ENCODE measurements at regions not wholly inside any gene's neighbourhood (a gene's known extent, or its start where the extent isn't known, plus 50 kb on each side); places are given as distances from the start of the nearest gene placed in this dataset.

DNA sequence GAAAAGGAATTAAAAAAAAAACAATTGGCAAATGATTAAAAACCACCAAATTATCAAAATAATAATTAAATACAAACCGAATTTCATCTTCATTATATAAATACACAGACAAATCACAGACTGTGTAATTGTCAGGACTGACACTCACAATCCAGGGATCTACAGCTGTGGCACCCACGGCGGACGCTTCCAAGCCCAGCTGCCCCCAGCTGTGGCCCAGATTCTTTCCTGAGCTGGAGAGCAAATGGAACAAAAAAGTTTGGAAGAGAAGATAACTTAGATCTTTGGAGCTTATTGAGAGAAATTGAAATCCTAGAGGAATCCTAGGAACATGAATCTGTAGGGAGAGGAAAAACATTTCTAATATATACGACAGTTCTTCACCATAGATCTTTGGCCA, 316.1 kb downstream of the OTUD1 start:
- Histone ChIP-seq H3K4me3 (no peak overlapping the region), H3K27ac (no peak overlapping the region), H3K27me3 (no peaks in the 10 kb centered on the region), H3K9me3 (no peaks in the 10 kb centered on the region), H3K4me1 (no peaks in the 10 kb centered on the region), H3K36me3 (no peaks in the 10 kb centered on the region)
- intact Hi-C loops (cut with DNase I; ENCODE audit: low total_unique reads) = no loop called here
- ATAC-seq = no peak
- in situ Hi-C loops (cut with MboI; ENCODE audit: low sequenced_read_pairs in 4 of 4) = no loop called here
- no peak for TF ChIP-seq POLR2A (IDR thresholded peaks at IDR 0.05)
- TF ChIP-seq, protein P1, sequence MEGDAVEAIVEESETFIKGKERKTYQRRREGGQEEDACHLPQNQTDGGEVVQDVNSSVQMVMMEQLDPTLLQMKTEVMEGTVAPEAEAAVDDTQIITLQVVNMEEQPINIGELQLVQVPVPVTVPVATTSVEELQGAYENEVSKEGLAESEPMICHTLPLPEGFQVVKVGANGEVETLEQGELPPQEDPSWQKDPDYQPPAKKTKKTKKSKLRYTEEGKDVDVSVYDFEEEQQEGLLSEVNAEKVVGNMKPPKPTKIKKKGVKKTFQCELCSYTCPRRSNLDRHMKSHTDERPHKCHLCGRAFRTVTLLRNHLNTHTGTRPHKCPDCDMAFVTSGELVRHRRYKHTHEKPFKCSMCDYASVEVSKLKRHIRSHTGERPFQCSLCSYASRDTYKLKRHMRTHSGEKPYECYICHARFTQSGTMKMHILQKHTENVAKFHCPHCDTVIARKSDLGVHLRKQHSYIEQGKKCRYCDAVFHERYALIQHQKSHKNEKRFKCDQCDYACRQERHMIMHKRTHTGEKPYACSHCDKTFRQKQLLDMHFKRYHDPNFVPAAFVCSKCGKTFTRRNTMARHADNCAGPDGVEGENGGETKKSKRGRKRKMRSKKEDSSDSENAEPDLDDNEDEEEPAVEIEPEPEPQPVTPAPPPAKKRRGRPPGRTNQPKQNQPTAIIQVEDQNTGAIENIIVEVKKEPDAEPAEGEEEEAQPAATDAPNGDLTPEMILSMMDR (IDR thresholded peaks at IDR 0.05 in 4 of 5, conservative IDR thresholded peaks at IDR 0.05 in 1 of 5) = no peak
- DNase-seq = no peak

DNA sequence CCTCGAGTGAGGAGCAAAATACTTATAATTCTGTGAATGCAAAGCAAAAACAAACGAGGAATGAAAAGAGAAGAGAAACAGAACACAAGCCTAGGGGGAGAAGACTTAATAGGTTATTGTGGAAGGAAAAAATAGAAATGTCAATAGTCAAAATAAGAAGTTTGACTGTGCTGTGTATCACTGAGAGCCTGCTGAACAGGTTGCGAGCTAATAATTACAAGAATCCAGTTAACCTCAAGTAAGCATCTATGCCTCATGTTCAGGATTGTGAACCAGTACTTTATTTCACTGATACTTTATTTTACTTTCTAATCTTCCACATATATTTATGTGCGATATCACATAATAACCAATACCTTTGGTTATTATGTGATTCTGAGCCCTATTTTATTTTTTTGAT, 316.7 kb downstream of the OTUD1 start:
- Histone ChIP-seq H3K27me3 (peaks cover 0 to 3% (median 0%) of the 10 kb centered on the region in 3 donors), H3K36me3 (no peaks in the 10 kb centered on the region), H3K4me1 (no peaks in the 10 kb centered on the region), H3K9me3 (no peaks in the 10 kb centered on the region), H3K27ac (no peak overlapping the region), H3K4me3 (no peak overlapping the region)
- DNase-seq (no peak), ATAC-seq (no peak)
- intact Hi-C loops (cut with DNase I; ENCODE audit: low total_unique reads) = no loop called here
- in situ Hi-C loops (cut with MboI; ENCODE audit: low sequenced_read_pairs in 4 of 4) = no loop called here
- TF ChIP-seq POLR2A (IDR thresholded peaks at IDR 0.05) = no peak
- TF ChIP-seq, protein P1 (IDR thresholded peaks at IDR 0.05 in 4 of 5, conservative IDR thresholded peaks at IDR 0.05 in 1 of 5) = no peak

DNA sequence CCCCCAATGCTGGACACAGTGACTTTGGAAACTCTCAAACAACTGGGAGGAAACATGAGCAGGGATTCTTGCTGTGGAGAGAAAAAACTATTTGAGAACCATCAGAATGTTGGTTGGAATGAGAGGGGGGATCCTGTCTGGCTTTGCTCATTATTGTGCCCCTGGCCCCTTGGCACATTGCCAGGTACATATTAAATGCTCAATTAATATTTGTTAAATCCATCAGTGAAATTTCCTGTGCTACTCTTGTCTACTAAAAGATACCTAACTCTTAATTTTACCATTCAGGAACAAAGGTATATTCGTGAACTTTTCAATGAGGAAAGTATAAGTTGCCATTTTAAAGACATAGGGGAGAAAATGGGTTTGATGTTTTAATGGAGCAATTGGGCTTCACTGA, 329.4 kb downstream of the OTUD1 start:
- Histone ChIP-seq H3K9me3 (no peaks in the 10 kb centered on the region), H3K27me3 (no peaks in the 10 kb centered on the region), H3K4me1 (no peaks in the 10 kb centered on the region), H3K4me3 (no peak overlapping the region), H3K36me3 (no peaks in the 10 kb centered on the region), H3K27ac (no peak overlapping the region)
- in situ Hi-C loops (cut with MboI; ENCODE audit: low sequenced_read_pairs in 4 of 4) (no loop called here), intact Hi-C loops (cut with DNase I; ENCODE audit: low total_unique reads) (no loop called here)
- ATAC-seq (no peak), DNase-seq (no peak)
- no peak for TF ChIP-seq POLR2A (IDR thresholded peaks at IDR 0.05)
- TF ChIP-seq, protein P1 (IDR thresholded peaks at IDR 0.05 in 4 of 5, conservative IDR thresholded peaks at IDR 0.05 in 1 of 5) = no peak

DNA sequence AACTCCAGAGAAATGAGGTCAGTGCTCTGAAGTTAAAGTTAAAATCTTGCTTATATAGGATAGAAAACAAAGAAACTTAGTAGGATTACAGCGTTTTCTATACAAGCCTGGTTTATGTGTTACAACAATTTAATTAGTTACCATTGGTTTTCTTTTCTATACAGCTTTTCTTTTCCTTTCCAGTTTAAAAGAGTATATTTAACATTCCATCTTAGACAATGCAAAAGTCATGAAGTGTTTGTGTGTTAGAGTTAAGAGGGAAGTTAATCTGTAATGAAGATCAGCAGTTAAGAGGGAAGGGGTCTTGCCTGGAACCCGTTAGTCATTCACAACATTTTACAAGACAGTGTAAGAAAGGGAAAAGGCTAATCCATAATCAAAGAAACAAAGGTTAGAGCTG, 338.3 kb downstream of the OTUD1 start:
- no peak overlapping the region for H3K4me3 ChIP-seq
- TF ChIP-seq, protein P1 (IDR thresholded peaks at IDR 0.05 in 4 of 5, conservative IDR thresholded peaks at IDR 0.05 in 1 of 5) = no peak
- TF ChIP-seq POLR2A (IDR thresholded peaks at IDR 0.05) = no peak
- DNase-seq (no peak), ATAC-seq (no peak)
- H3K36me3 ChIP-seq = no peaks in the 10 kb centered on the region
- no peaks in the 10 kb centered on the region for H3K4me1 ChIP-seq
- in situ Hi-C loops (cut with MboI; ENCODE audit: low sequenced_read_pairs in 4 of 4) = no loop called here
- no peaks in the 10 kb centered on the region for H3K9me3 ChIP-seq
- H3K27me3 ChIP-seq = no peaks in the 10 kb centered on the region
- intact Hi-C loops (cut with DNase I; ENCODE audit: low total_unique reads) = no loop called here
- H3K27ac ChIP-seq = no peak overlapping the region

DNA sequence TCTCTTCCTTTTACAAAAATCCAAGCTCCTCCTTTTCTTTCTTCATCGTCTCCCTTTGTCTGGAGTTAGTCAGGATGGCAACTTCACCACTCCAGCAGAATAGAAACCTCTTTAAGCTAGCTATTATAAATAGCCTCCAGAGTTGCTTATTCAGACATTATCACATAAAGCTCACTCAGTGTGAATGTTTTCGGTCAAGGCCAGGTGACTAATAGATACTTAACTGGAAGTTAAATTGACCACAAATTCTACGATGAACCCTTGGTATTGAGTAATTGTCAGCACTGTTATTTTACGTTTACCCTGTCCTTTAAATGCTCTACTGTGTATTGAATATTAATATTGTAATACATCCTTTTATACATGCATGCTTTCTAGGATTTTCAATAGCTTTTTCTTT, 340.4 kb downstream of the OTUD1 start:
- no peak for TF ChIP-seq POLR2A (IDR thresholded peaks at IDR 0.05)
- TF ChIP-seq, protein P1 (IDR thresholded peaks at IDR 0.05 in 4 of 5, conservative IDR thresholded peaks at IDR 0.05 in 1 of 5) = no peak
- in situ Hi-C loops (cut with MboI; ENCODE audit: low sequenced_read_pairs in 4 of 4) (no loop called here), intact Hi-C loops (cut with DNase I; ENCODE audit: low total_unique reads) (no loop called here)
- Histone ChIP-seq H3K27ac (no peak overlapping the region), H3K4me3 (no peak overlapping the region), H3K9me3 (no peaks in the 10 kb centered on the region), H3K27me3 (no peaks in the 10 kb centered on the region), H3K36me3 (no peaks in the 10 kb centered on the region), H3K4me1 (no peaks in the 10 kb centered on the region)
- DNase-seq (no peak), ATAC-seq (no peak)

All from gastrocnemius medialis (tissue), 4 donors.